Stimulated activated naive CD4-positive, alpha-beta T cell (primary cell): ENCODE measurements at regions not wholly inside any gene's neighbourhood (a gene's known extent, or its start where the extent isn't known, plus 50 kb on each side); places are given as distances from the start of the nearest gene placed in this dataset.
"Not testable (repeated sequence)": the region's sequence is repeated elsewhere in the genome, so short reads cannot be mapped to it uniquely, and the experiment has no call there.

Experiments used
- DNase-seq, 6 experiments: peaks; one replicate each; lab custom pipeline; 2025; lab: John Stamatoyannopoulos, UW

DNA sequence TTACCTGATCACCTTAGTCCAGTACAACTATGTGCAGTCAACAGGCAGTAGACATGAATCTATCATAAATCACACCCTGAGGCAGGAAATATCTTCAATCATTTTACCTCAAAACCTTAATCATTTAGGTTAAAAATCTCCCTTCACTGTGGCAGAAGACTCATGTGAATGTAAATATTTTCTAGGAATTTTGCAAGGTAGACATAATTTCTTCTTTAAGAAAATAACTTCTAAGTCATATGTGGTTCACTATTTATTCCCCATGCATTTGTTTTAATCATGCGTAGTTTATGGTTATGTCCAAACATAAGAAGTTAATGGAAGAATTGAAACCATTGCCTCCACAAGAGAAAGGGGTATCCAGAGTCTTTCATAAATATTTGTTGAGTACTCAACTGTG is 97.0 kb downstream of the HMHB1 start:
- no peak for DNase-seq

DNA sequence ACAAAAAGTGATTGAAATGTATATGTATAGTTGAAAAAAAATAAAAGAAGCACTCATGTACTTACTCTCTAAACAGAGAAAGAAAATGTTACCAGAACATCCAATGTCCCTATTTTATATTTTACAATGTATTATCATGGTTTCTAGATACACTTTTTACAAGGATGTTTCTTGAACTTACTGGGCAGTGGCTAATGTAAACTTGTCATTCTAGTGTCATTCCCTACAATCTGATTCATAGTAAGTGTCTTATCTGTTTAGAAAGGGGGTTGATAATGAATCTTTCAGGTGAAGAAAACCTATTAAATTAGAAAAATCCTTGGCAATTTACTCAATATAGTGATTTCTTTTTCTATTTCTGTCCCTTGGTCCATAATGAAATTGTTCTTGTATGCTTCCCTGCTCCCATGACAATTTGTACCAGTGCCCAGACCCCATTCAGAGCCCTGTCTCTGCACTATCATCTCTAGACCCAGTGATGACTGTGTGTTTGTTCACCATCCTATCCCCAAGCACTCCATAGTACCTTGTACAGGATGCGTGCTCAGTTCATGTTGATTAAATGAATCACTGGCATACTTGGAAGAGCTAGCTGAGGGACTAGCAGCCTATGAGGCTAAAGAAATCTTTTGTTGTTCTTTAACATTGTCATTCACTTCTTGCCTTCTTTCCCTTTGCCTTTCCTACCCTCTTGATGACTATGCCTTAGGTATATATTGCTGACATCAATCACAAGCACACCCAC is 101.2 kb downstream of the HMHB1 start:
- DNase-seq: no peak

DNA sequence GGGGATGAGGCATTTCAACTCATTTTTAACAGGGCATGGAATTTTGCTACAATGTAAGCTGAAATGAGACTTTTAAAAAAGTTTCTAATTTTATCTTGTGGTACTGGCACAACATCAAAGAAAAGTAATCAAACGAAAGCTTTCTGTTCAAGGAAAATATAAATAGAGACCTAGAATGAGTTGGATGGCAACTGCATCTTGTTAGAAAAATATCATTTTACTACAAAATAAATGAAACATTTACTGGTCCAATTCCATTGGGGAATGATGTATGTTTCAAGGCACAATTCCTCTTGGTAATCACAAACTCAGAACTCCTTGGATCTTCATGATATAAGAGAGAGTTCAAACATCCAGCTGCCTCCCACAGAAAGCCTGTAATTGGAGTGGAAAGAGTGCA is 102.8 kb downstream of the HMHB1 start:
- DNase-seq: no peak

DNA sequence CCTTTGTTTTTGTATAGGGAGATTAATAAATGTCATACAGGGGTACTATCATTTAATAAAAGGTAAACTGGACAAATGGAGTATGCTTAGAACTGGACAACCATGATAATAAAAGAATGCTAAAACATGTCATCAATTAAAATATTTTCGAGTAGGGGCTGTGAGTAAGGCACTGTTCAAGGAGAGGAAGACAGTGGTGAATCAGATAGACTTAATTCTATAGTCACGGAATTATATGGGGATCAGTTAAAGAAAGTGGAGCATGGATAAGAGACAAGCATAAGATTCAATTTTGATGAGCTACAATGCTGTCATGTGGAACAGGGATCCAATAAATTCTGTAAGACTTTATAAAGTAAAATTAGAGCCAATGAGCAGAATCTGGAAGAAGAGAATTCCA is 104.5 kb downstream of the HMHB1 start:
- DNase-seq: no peak

DNA sequence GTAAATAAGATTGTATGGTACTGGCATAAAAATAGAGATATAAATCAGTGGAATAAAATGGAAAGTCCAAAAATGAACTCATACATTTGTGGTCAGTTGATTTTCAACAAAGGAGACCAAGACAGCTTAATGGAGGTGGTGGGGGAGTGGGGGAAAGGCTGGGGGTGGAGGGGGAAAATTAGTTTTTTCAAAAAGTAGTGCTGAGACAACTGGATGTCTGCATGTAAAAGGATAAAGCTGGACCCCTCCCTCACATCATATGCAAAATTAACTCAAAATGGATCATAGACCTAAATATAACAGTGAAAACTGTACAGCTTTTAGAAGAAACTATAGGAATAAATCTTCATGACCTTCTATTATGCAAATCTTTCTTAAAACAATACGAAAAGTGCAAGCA is 107.0 kb downstream of the HMHB1 start:
- no peak for DNase-seq

DNA sequence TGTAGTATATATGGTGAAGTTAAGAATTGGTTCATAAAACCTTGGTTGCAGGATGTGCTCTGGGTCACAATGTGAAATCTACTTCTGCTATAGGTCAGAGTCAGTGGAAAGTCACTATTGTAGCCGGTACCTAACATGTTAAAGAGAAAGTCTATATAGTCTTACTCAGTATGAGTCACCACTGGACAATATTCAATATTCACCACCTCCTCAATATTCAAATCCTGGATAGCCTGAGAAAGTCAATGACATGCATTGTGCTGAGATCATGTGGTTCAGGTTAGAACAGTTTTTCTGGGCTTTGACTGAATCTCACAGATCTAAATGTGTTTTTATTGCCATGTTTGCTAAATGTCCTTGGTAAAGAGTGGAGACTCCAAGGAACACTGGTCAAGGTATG is 108.8 kb downstream of the HMHB1 start:
- DNase-seq: no peak

DNA sequence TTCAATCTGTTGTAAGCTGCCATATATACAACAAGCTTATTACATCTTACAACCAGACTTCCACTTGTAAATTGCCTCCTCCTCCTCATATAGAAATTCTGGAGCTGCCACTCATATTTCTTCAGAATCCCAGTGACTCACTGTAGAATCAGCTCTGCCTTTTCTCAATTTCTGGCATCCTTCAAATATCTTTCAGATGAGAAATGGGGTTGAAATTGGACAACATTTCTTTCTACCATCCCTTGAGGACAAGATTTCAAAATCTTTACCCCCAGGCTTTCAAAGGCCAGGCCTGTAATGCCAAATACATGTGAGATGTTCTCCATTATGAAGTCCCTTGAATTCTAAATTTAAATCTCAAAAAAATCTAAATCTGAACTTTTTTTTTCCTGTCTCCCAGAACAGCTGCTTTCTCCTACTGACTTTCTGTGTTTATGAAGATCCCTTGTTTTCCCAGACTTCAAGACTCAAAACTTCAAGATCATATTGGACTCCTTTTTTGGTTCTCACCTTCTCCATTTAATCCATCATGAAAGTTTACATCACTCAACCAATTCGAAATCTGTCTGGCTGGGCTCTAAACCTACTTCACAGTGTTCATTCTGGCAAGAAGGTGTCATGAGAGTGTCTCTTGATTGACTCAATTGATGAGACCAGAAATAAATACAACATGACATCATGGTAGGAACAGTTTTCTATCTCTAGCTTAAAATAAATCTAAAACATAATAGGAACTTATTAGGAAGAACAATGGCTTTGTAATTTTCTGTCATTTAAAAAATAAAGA is 109.8 kb downstream of the HMHB1 start:
- DNase-seq: no peak

DNA sequence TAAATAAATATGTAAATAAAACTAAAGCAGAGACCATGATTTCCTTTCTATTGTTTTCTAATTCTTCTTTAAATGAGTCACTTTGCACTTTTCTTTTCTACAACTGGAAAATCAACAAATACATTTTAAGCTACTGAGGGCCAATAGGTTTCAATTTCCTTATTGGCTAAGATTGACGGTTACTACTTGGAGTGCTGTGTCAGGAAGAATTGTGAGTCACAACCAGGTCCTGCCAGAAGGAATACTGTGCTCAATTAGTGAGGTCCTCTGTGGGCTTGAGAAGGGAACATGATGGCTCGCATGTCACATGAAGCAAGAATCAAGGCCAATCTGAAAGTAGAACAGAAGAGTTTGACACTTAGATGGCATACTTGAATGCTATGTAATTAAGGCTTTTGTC is 110.8 kb downstream of the HMHB1 start:
- DNase-seq: no peak

DNA sequence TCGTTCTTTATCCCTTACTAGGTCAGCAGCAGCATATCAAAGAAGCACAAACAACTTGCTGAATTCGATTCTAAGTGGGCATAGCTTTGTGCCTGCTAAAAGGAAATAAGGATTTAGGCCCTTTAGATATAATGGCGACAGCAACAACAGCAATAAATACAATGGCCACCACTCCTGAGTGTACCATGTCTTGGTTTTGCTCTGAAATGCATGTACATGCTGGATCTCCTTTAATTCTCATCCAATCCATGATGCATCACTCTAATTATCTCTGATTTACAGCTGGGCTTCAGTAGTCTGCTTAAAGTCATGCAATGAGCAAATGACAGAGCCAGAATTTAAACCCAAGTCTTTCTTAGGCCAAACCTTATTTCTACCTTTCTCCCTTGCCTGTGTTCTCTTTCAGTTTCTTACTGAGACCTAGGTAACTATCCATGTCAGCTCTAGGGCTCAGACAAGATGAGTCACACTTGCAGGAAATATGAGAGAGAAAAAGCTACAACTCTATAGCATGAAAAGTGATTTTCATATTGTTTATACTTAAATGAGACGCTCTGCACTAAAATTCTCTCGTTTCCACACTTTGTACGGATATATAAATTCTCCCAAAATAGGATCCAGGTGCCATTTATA is 111.8 kb downstream of the HMHB1 start:
- DNase-seq: no peak

DNA sequence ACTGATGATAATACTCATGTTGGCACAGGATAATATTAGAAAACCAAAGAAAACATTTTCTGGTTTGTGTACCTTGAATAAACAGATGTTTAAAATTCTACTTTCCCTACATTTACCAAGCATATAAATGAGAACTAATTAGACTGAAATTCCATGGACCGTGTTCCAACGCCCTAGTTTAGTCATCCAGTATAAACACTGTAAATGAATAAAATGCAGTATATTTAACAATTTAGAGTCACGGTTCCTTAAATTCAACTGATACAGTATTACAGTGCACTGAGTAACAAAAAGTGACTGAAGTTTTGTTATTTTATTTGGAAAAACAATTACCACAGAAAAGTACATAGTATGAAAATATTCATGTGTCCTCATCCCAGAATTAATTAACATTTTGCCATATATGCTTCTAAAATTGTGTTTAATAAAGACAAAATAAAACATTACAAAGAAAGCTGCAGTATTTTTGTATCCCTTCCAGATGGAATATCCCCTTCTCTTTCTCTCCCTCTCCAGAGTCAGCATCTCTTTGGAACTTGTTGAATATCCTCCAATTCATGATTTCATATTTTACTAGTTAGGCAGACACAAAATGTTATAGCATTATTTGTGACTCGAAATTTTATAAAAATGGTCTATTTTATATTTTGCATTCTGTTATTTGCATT is 112.5 kb downstream of the HMHB1 start:
- no peak for DNase-seq

DNA sequence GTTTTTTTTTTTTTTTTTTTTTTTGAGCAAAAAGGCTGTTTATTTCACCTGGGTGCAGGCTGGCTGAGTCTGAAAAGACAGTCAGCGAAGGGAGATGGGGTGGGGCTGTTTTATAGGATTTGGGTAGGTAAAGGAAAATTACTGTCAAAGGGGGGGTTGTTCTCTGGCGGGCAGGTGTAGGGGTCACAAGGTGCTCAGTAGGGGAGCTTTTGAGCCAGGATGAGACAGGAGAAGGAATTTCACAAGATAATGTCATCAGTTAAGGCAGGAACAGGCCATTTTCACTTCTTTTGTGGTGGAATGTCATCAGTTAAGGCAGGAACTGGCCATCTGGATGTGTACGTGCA is 113.0 kb downstream of the HMHB1 start:
- not testable (repeated sequence) for DNase-seq

DNA sequence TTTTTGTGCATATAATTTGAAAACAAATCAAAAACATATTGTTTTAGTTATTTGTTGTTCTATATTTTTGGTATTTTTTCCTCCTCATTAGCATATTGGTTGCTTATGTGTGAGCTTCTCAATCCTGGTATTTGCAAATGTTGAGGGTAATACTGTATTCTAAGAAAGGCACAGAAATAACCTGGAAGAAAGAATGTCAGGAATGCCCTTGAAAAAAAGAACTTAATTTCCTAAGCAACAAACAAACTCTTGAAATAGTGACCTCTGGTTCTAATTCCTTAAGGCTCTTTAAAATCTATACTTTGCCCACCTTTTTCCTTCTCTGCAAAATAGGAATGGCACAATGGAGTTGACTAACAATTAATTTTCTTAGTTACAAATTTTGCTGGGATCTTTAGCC is 117.5 kb downstream of the HMHB1 start:
- DNase-seq: no peak

DNA sequence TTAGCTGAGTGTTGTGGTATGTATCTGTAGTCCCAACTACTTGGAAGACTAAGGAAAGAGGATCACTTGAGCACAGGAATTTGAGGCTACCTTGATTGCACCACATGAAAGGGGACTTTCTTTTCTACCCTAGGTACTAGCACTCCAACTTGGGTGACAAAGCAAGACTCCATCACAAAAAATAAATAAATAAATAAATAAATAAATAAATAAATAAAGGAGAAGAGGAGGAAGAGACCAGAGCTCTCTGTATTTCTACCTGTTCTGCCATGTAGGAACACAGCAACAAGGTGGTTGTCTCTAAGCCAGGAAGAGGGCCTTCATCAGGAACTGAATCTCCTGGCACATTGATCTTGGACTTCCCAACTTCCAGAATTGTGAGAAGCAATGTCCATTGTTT is 118.6 kb downstream of the HMHB1 start:
- no peak for DNase-seq

DNA sequence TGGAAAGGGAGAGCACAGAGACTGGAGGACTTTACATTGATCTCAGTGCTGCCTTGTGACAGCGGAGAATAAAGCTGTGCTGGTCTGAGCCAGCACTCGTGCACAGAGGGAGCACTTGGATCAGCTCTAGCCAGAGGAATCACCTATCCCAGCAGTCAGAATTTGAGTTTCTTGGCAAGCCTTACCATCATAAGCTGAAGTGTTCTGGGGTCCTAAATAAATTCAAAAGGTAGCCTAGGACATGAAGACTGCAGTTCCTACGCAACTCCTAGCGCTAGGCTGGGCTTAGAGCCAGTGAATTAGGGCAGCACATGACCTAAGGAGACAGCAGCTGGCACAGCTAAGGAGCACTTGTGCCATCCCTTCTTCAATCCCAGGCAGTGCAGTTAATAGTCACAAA is 119.5 kb downstream of the HMHB1 start:
- DNase-seq: no peak

DNA sequence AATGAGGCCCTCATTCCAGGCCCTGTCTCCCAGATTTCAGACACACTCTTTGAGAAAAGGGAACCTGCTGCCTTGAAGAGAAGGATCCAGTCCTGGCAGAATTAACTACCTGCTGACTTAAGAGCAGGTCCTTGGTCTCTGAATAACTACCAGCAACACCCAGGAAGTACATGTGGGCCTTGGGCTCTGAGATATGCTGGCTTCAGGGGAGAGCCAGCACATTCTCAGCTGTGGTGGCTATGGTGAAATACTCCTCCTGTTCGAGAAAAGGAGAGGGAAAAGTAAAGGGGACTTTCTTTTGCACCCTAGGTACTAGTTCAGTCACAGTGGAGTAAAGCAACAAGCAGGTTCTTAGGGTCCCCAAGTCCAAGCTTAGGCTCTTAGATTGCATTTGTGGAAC is 120.0 kb downstream of the HMHB1 start:
- no peak for DNase-seq

DNA sequence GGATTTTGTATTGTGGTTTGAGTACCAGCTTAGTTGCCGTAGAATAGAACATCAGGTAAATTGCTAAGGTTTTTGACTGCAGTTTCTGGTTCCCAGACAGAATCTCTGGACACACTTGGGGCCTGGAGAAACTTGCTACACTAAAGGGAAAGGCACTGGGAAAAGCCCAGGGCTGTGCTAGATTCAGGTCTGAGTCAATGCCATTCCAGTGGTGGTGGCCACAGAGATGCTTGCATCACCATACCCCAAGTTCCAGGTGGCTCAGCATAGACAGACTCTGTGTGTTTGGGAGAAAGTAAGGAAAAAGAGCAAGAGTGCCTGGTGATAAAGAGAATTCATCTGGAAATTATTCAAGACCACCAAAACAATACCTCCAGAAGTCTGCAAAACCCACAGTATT is 120.6 kb downstream of the HMHB1 start:
- no peak for DNase-seq

DNA sequence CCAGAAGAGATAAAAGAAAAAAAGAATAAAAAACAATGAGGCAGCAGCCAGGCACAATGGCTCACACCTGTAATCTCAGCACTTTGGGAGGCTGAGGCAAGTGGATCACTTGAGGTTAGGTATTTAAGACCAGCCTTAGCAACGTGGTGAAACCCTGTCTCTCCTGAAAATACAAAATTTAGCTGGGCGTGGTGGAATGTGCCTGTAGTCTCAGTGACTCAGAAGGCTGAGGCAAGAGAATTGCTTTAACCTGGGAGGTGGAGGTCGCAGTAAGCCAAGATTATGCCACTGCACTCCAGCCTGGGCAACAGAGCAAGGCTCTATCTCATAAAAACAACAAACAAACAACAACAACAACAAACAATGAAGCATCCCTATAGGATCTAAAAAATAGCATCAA is 121.5 kb downstream of the HMHB1 start:
- no peak for DNase-seq

DNA sequence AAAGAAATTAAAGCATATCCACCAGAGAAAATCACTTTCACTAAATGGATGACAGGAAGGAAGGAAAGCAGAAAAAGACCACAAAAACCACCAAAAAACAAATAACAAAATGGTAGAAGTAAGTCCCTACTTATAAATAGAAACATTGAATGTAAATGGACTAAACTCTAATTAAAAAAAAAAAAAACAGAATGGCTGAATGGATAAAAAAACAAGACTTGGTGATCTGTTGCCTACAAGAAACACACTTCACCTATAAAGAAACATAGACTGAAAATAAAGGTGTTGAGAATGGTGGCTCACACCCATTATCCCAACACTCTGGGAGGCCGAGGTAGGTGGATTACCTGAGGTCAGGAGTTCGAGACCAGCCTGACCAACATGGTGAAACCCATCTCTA is 122.9 kb downstream of the HMHB1 start:
- no peak for DNase-seq

DNA sequence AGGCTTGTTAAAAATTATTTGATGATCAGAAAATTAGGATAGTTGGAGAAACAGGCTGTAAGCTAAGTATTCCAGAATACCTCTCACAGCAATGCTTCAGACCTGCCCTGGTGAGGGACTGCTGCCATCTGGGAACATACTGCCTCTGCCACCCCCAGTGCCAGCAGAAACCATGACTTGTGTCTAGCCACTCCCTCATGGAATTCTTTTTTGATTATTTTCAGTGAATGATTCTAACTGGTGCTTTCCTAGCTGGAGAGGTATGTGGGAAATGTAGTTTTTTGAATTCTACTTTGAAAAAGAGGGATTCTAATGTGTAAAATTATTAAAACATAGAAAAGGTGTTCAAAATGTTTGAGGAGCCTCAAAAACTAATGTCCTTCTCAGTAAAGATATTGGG is 126.3 kb downstream of the HMHB1 start:
- no peak for DNase-seq

DNA sequence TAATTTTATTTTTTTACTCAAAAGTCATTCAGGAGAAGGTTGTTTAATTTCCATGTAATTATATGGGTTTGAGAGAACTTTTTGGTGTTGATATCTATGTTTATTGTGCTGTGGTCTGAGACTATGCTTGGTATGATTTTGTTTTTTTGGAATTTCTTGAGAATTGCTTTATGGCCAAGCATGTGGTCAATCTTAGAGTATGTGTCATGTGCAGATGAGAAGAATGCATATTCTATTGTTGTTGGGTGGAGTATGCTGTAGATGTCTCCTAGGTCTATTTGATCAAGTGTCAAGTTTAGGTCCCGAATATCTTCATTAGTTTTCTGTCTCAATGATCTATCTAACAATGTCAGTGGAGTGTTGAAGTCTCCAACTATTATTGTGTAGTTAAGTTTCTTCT is 134.9 kb downstream of the HMHB1 start:
- no peak for DNase-seq

DNA sequence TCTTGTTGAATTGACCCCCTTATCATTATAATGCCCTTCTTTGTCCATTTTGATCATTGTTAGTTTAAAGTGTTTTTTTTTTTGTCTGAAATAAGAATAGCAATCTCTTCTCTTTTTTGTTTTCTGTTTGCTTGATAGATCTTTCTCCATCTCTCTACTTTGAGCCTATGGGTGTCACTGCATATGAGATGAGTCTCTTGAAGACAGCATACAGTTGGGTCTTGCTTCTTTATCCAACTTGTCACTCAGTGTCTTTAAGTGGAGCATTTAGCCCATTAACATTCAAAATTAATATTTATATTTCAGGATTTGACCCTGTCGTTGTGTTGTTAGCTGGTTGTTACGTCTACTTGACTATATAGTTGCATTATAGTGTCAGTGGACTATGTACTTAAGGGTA is 135.4 kb downstream of the HMHB1 start:
- DNase-seq: no peak

DNA sequence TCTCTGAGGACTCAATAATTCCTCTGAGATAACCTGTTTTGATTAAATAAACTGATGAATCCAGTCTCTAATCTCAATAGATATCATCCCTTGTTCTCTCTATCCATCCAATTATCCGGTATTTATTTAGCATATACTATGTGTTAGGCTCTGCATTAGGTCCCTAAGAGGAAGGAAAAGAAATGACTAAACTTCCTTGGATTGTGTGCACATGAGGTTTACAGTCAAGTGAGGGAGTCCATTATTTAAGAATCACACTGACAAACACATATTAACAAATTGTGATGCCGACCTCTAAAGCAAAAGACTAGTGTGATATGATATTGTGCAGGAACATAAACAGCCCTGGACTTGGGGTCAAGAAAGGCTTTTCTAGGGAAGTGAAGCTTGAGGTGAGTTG is 140.8 kb downstream of the HMHB1 start:
- no peak for DNase-seq

DNA sequence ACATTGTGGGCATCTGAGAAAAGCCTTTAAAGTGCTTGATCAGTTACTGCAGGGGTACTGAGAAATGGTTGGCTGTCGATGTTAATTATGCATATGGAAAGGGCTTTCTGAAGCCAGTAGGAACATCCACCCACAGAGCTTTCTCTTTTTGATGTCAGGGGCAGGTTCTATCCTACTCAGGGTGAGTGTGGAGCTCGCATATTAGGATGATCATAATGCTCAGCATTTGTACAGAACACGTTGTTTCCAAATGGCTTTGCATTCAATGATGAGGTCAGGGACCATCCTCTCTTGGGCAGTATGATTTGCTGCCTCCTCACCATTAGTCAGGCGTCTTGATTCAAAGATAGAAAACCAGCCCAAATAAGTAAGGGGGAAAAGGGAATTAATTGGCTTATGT is 141.9 kb downstream of the HMHB1 start:
- no peak for DNase-seq
